ENCODE measurements at regions not wholly inside any gene's neighbourhood (a gene's known extent, or its start where the extent isn't known, plus 50 kb on each side); places are given as distances from the start of the nearest gene placed in this dataset.

- CTCF ChIA-PET = no interaction called here
Measured at GRCh38 chr11:134522782-134523570, 110.9 kb upstream of the B3GAT1 start.

GRCh38 chr11:134521452-134522289, 109.6 kb upstream of the B3GAT1 start:
- CTCF ChIA-PET = interaction anchor here (0.6 kb wide), 1 partner anchor 9 kb away, joined by 3 read pairs; no protein-coding TSS in a partner anchor
- POLR2A ChIA-PET = no interaction called here
- no peak for TF ChIP-seq TARDBP (IDR thresholded peaks at IDR 0.05)
- TF ChIP-seq HDGF (IDR thresholded peaks at IDR 0.05; ENCODE audit: borderline replicate concordance) = no peak
- no peak for TF ChIP-seq PKNOX1 (IDR thresholded peaks at IDR 0.05)
- TF ChIP-seq ELF4 (IDR thresholded peaks at IDR 0.05) = no peak
- TF ChIP-seq SUZ12 (IDR thresholded peaks at IDR 0.05) = no peak
- no peak for TF ChIP-seq NFRKB (IDR thresholded peaks at IDR 0.05)
- no peak for TF ChIP-seq FOXA1 (IDR thresholded peaks at IDR 0.05)
- no peak for TF ChIP-seq BHLHE40 (IDR thresholded peaks at IDR 0.05; ENCODE audit: borderline replicate concordance)
- TF ChIP-seq LEF1 (IDR thresholded peaks at IDR 0.05; ENCODE audit: borderline replicate concordance) = no peak
- no peak for TF ChIP-seq L3MBTL2 (conservative IDR thresholded peaks at IDR 0.05)
- no peak for TF ChIP-seq ARNT (IDR thresholded peaks at IDR 0.05)
- no peak for TF ChIP-seq FOXM1 (IDR thresholded peaks at IDR 0.05; ENCODE audit: borderline replicate concordance)
- TF ChIP-seq FOXK2 (IDR thresholded peaks at IDR 0.05) = no peak
- no peak for TF ChIP-seq ZNF384 (IDR thresholded peaks at IDR 0.05)
- TF ChIP-seq SP1 (IDR thresholded peaks at IDR 0.05) = no peak
- no peak for DNase-seq (ENCODE audit: extremely low spot score)

More at GRCh38 chr11:134522782-134523570, 110.9 kb upstream of the B3GAT1 start:
- POLR2A ChIA-PET = no interaction called here
- DNase-seq (ENCODE audit: extremely low spot score) = no peak
- no peak for TF ChIP-seq CTBP1 (IDR thresholded peaks at IDR 0.05; ENCODE audit: borderline replicate concordance)
- no peak for TF ChIP-seq L3MBTL2 (conservative IDR thresholded peaks at IDR 0.05)
- no peak for TF ChIP-seq SUZ12 (IDR thresholded peaks at IDR 0.05)
- no peak for TF ChIP-seq FOXK2 (IDR thresholded peaks at IDR 0.05)
- TF ChIP-seq ZNF384 (IDR thresholded peaks at IDR 0.05) = no peak
- no peak for TF ChIP-seq NFRKB (IDR thresholded peaks at IDR 0.05)
- no peak for TF ChIP-seq PKNOX1 (IDR thresholded peaks at IDR 0.05)
- no peak for TF ChIP-seq FOXM1 (IDR thresholded peaks at IDR 0.05; ENCODE audit: borderline replicate concordance)
- TF ChIP-seq HDGF (IDR thresholded peaks at IDR 0.05; ENCODE audit: borderline replicate concordance) = no peak
- TF ChIP-seq BHLHE40 (IDR thresholded peaks at IDR 0.05; ENCODE audit: borderline replicate concordance) = no peak
- no peak for TF ChIP-seq SP1 (IDR thresholded peaks at IDR 0.05)
- no peak for TF ChIP-seq LEF1 (IDR thresholded peaks at IDR 0.05; ENCODE audit: borderline replicate concordance)
- no peak for TF ChIP-seq FOXA1 (IDR thresholded peaks at IDR 0.05)
- no peak for TF ChIP-seq TARDBP (IDR thresholded peaks at IDR 0.05)

- TF ChIP-seq TARDBP (IDR thresholded peaks at IDR 0.05) (no peak), SUZ12 (IDR thresholded peaks at IDR 0.05) (no peak), SP1 (IDR thresholded peaks at IDR 0.05) (no peak), FOXM1 (IDR thresholded peaks at IDR 0.05; ENCODE audit: borderline replicate concordance) (no peak), L3MBTL2 (conservative IDR thresholded peaks at IDR 0.05) (no peak), CTBP1 (IDR thresholded peaks at IDR 0.05; ENCODE audit: borderline replicate concordance) (no peak), FOXK2 (IDR thresholded peaks at IDR 0.05) (no peak), ELF4 (IDR thresholded peaks at IDR 0.05) (no peak)
- no peak for DNase-seq (ENCODE audit: extremely low spot score)
- ChIA-PET CTCF (interaction anchor here (0.9 kb wide), 1 partner anchor 13 kb away, joined by 3 read pairs; no protein-coding TSS in a partner anchor), POLR2A (no interaction called here)
Measured at GRCh38 chr11:134521001-134521400, 109.0 kb upstream of the B3GAT1 start.

- ChIA-PET CTCF (no interaction called here), POLR2A (no interaction called here)
- DNase-seq (ENCODE audit: extremely low spot score) = no peak
- TF ChIP-seq FOXK2 (IDR thresholded peaks at IDR 0.05) (no peak), TARDBP (IDR thresholded peaks at IDR 0.05) (no peak), LEF1 (IDR thresholded peaks at IDR 0.05; ENCODE audit: borderline replicate concordance) (no peak), NFRKB (IDR thresholded peaks at IDR 0.05) (no peak), FOXA1 (IDR thresholded peaks at IDR 0.05) (no peak), BHLHE40 (IDR thresholded peaks at IDR 0.05; ENCODE audit: borderline replicate concordance) (no peak), L3MBTL2 (conservative IDR thresholded peaks at IDR 0.05) (no peak), CTBP1 (IDR thresholded peaks at IDR 0.05; ENCODE audit: borderline replicate concordance) (no peak), SP1 (IDR thresholded peaks at IDR 0.05) (no peak), SUZ12 (IDR thresholded peaks at IDR 0.05) (no peak), ZNF384 (IDR thresholded peaks at IDR 0.05) (no peak), ELF4 (IDR thresholded peaks at IDR 0.05) (no peak), ARNT (IDR thresholded peaks at IDR 0.05) (no peak)
Measured at GRCh38 chr11:134519788-134520187, 107.7 kb upstream of the B3GAT1 start.

- ChIA-PET CTCF (no interaction called here), POLR2A (no interaction called here)
- DNase-seq (ENCODE audit: extremely low spot score) = no peak
- TF ChIP-seq FOXK2 (IDR thresholded peaks at IDR 0.05) = no peak
- no peak for TF ChIP-seq CTBP1 (IDR thresholded peaks at IDR 0.05; ENCODE audit: borderline replicate concordance)
- no peak for TF ChIP-seq TARDBP (IDR thresholded peaks at IDR 0.05)
- TF ChIP-seq PKNOX1 (IDR thresholded peaks at IDR 0.05) = no peak
- TF ChIP-seq FOXA1 (IDR thresholded peaks at IDR 0.05) = no peak
- no peak for TF ChIP-seq ZNF384 (IDR thresholded peaks at IDR 0.05)
- no peak for TF ChIP-seq LEF1 (IDR thresholded peaks at IDR 0.05; ENCODE audit: borderline replicate concordance)
- TF ChIP-seq FOXM1 (IDR thresholded peaks at IDR 0.05; ENCODE audit: borderline replicate concordance) = no peak
- TF ChIP-seq SUZ12 (IDR thresholded peaks at IDR 0.05) = no peak
- no peak for TF ChIP-seq NFRKB (IDR thresholded peaks at IDR 0.05)
- no peak for TF ChIP-seq L3MBTL2 (conservative IDR thresholded peaks at IDR 0.05)
- no peak for TF ChIP-seq ELF4 (IDR thresholded peaks at IDR 0.05)
- TF ChIP-seq SP1 (IDR thresholded peaks at IDR 0.05) = no peak
- no peak for TF ChIP-seq ARNT (IDR thresholded peaks at IDR 0.05)
- TF ChIP-seq HDGF (IDR thresholded peaks at IDR 0.05; ENCODE audit: borderline replicate concordance) = no peak
Measured at GRCh38 chr11:134519390-134519750, 107.3 kb upstream of the B3GAT1 start.
